NCI-H2029 treated with DMSO at 0.1 percent for 48 hours (cell line): ENCODE measurements at regions not wholly inside any gene's neighbourhood (a gene's known extent, or its start where the extent isn't known, plus 50 kb on each side); places are given as distances from the start of the nearest gene placed in this dataset.
"Not testable (repeated sequence)": the region's sequence is repeated elsewhere in the genome, so short reads cannot be mapped to it uniquely, and the experiment has no call there.

Experiments
- DNase-seq: peaks from one replicate; lab custom pipeline; 2025; lab: John Stamatoyannopoulos, UW

GRCh38 chr6:3549314-3549940 is 92.6 kb upstream of the SLC22A23 start:
- no peak for DNase-seq

- DNase-seq: no peak
Observed at GRCh38 chr6:3546121-3546520, 89.3 kb upstream of the SLC22A23 start.

GRCh38 chr6:3545156-3545555 is 88.3 kb upstream of the SLC22A23 start:
- no peak for DNase-seq

- DNase-seq: peak; percentile 99
Observed at GRCh38 chr6:3542032-3542640, 85.3 kb upstream of the SLC22A23 start.

- DNase-seq: peak; percentile 96
Observed at GRCh38 chr6:3541006-3541585, 84.2 kb upstream of the SLC22A23 start.

- no peak for DNase-seq
Observed at GRCh38 chr6:3540253-3540820, 83.5 kb upstream of the SLC22A23 start.

- DNase-seq: peak; percentile 40
Observed at GRCh38 chr6:3538536-3538935, 81.7 kb upstream of the SLC22A23 start.

GRCh38 chr6:3536901-3537300 is 80.1 kb upstream of the SLC22A23 start:
- DNase-seq: no peak

- DNase-seq: no peak
Observed at GRCh38 chr6:3535776-3536435, 79.1 kb upstream of the SLC22A23 start.

GRCh38 chr6:3535033-3535775 is 78.4 kb upstream of the SLC22A23 start:
- no peak for DNase-seq

GRCh38 chr6:3534599-3534998 is 77.7 kb upstream of the SLC22A23 start:
- no peak for DNase-seq

- no peak for DNase-seq
Observed at GRCh38 chr6:3533981-3534380, 77.1 kb upstream of the SLC22A23 start.

GRCh38 chr6:3532296-3532916 is 75.6 kb upstream of the SLC22A23 start:
- DNase-seq: no peak

GRCh38 chr6:3531481-3531880 is 74.6 kb upstream of the SLC22A23 start:
- DNase-seq: no peak

GRCh38 chr6:3530515-3530914 is 73.7 kb upstream of the SLC22A23 start:
- DNase-seq: no peak

- DNase-seq: no peak
Observed at GRCh38 chr6:3529721-3530120, 72.9 kb upstream of the SLC22A23 start.

GRCh38 chr6:3529232-3529631 is 72.4 kb upstream of the SLC22A23 start:
- DNase-seq: no peak

GRCh38 chr6:3528081-3528671 is 71.3 kb upstream of the SLC22A23 start:
- DNase-seq: not testable (repeated sequence)

- DNase-seq: no peak
Observed at GRCh38 chr6:3527651-3527977, 70.8 kb upstream of the SLC22A23 start.

- no peak for DNase-seq
Observed at GRCh38 chr6:3526962-3527650, 70.3 kb upstream of the SLC22A23 start.

- DNase-seq: no peak
Observed at GRCh38 chr6:3525915-3526314, 69.1 kb upstream of the SLC22A23 start.
